MG63 (cell line): ENCODE measurements at regions not wholly inside any gene's neighbourhood (a gene's known extent, or its start where the extent isn't known, plus 50 kb on each side); places are given as distances from the start of the nearest gene placed in this dataset.
A peak's percentile ranks its signal among the peaks of the same experiment; 100 is the strongest.
"Not testable (repeated sequence)": the region's sequence is repeated elsewhere in the genome, so short reads cannot be mapped to it uniquely, and the experiment has no call there.

Experiments
- DNase-seq: peaks from one replicate; pipeline ENCODE4 v3.0.0-alpha.2; 2020
- H3K27me3 ChIP-seq: fragments of 250-450 bp; sonication (Bioruptor Pico); 2 replicates; pipeline ENCODE4 v1.5.1; 2020; ENCODE audit warnings: mild to moderate bottlenecking, moderate library complexity
- H3K36me3 ChIP-seq: fragments of 250-450 bp; sonication (Bioruptor Pico); 2 replicates; pipeline ENCODE4 v1.5.1; 2020; ENCODE audit warnings: mild to moderate bottlenecking, moderate library complexity
- H3K4me3 ChIP-seq: fragments of 250-450 bp; sonication (Bioruptor Pico); 2 replicates; pipeline ENCODE4 v1.5.1; 2020; ENCODE audit warnings: mild to moderate bottlenecking, moderate library complexity
- H3K9me3 ChIP-seq: fragments of 250-450 bp; sonication (Bioruptor Pico); 2 replicates; pipeline ENCODE4 v1.5.1; 2020; ENCODE audit warnings: mild to moderate bottlenecking, moderate library complexity

DNA sequence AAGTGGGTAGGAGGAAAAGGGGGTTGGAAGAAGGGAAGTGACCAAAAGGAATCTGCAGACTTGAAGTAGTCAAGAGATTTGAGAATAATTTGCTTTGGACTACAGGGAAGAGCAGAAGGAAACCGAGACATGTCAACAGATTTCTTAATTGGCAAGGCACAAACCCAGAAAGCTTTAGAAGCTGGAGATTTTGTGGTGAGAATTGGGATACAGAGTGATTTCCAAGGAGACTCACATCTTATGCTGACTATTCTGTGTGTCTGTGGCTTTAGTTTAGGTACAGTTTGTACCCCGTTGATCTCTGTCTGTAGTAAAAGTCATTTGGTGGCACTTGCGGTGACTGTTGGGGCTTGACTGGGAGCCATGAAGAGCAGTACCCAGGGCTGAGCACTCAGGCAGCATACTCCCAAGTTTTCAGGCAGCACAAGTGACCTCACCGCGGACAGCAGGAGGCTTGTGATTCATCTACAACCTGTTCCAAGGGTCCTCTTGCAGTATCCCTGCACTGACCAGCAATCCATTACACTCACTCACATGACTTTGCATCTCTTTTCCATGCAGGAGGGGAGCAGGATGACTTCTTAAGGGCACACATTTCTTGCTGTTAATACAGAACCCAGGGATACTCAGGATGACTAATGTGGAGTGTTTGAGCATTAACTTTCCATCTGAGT lies 97.1 kb upstream of the TNP1 start:
- peak; percentile 63 for DNase-seq
- no peaks in the 10 kb centered on the region for H3K36me3 ChIP-seq
- H3K9me3 ChIP-seq = peaks cover 11% of the 10 kb centered on the region; the same call in 1 of the 2 replicates
- no peaks in the 10 kb centered on the region for H3K27me3 ChIP-seq
- no peak overlapping the region for H3K4me3 ChIP-seq

DNA sequence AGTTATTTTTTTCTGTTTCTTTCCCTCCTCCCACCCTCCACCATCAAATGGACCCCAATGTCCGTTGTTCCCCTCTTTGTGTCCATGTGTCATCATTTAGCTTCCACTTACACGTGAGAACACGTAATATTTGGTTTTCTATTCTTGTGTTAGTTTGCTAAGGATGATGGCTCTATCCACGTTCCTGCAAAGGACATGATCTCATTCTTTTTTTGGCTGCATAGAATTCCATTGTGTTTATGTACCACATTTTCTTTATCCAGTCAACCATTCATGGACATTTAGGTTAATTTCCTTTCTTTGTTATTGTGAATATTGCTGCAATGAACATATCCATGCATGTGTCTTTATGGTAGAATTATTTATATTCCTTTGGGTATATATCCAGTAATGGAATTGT lies 91.3 kb upstream of the TNP1 start:
- H3K4me3 ChIP-seq = no peak overlapping the region
- no peaks in the 10 kb centered on the region for H3K27me3 ChIP-seq
- peaks cover 14% of the 10 kb centered on the region; the same call in 1 of the 2 replicates for H3K9me3 ChIP-seq
- H3K36me3 ChIP-seq = no peaks in the 10 kb centered on the region
- DNase-seq = no peak

DNA sequence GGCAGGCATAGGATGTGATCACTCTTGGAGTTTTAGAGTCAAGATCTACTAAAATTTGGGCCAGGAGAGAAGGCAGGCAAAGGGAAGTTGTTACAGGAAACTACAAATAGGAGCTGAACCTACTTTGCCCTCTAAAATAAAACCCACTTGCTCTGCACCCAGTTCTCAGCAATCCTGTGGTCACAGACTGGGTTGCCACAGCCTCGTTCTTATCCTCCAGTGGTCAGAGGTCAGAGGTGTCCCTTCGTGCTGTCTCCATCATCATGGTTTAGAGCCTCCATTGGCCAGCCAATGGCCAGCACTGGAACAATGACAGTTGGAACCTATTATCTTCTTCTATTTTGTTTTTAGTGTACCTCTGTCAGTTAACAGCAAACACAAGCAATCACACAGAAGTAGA lies 90.7 kb upstream of the TNP1 start:
- no peak overlapping the region for H3K4me3 ChIP-seq
- DNase-seq = no peak
- H3K9me3 ChIP-seq = peaks cover 14% of the 10 kb centered on the region; the same call in 1 of the 2 replicates
- H3K36me3 ChIP-seq = no peaks in the 10 kb centered on the region
- no peaks in the 10 kb centered on the region for H3K27me3 ChIP-seq

DNA sequence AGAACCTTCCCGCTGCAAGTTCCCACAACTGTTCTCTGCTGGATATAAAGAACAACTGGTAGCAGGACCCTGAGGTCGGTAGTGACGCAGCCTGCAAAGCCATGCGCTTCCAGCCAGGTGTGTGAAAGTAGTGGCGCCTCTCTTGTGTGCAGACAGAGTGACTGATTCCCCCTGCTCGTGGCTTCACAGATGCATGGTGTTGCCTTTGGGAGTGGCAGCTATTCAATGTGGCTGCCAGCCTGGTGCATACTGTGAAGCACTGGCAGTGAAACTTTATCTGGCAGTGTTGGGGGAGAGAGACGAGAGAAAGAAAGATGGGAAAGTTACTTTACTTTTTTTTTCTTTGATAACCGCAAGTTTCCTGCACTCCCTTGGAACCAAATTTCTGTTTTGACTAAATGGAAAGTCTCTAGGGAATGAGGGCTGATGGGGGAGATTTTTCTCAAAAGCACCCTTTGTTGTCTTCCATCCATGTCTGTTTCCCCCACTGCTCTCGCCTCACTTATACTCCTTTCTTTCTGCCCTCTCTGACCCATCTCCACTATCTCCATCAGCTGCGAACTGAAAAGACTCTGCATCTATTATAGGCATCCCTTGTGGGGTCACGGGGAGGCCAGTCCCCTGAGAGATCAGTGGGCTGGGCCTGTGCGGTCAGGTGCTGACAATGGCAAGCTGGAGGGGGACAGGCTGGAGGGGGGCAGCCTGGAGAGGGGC lies 90.0 kb upstream of the TNP1 start:
- H3K36me3 ChIP-seq = no peaks in the 10 kb centered on the region
- H3K4me3 ChIP-seq = no peak overlapping the region
- H3K27me3 ChIP-seq = no peaks in the 10 kb centered on the region
- peaks cover 11% of the 10 kb centered on the region; the same call in 1 of the 2 replicates for H3K9me3 ChIP-seq
- no peak for DNase-seq

DNA sequence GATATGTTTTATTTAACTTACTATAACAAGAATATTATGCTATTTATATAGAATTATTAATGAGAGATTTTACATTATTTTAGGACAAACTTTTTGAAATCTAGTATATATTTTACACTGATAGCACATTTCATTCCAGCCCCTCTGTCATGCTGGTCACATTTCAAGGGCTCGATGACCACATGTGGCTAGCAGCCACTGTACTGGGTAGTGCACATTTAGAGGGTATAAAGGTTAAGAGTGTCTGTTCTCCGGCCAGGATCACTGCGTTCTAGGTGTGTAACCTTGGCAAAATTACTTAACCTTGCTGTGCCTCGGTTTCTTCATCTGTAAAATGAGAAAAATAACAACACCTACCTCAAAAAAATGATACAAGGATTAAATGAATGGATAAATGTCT lies 87.2 kb upstream of the TNP1 start:
- no peaks in the 10 kb centered on the region for H3K36me3 ChIP-seq
- no peak overlapping the region for H3K4me3 ChIP-seq
- no peaks in the 10 kb centered on the region for H3K27me3 ChIP-seq
- H3K9me3 ChIP-seq = peaks cover 4% of the 10 kb centered on the region; the same call in 1 of the 2 replicates
- DNase-seq = no peak

DNA sequence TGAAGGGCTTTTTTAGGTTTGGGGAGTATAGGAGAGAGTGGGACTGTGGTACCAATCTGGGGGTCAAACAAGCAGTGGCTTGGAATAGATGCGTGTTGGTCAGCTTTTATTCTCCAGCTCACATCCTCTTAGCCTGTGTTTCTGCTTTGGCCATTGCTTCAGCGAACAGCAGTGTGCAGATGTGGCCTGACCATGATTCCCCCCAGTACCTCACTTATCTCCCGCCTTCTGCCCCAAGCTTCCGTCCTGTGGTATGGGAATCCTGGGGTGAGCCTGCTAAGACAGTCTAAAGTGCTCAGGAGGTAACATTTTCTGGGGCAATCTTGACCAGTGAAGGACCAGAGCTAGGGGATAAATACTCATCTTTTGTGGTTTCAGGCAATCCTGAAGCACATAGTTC lies 84.9 kb upstream of the TNP1 start:
- H3K9me3 ChIP-seq = no peaks in the 10 kb centered on the region
- no peak for DNase-seq

DNA sequence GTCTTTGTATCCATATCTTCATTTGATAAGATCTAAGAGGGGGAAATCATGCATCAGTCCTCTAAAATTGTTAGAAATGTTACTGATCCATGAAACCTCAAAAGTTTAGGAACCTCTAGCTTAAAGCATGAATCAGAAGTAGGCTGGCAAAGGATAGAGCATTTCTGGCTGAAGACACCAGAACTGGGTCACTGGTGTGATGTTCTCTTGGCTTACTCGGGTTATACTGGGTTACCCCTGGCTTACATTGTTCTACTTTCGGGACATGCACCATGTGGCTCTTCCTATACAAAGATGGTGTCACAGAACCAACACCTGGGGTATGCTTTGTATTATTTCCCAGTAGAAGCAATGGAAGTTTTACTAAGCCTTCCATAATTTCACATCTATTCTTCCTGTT lies 83.2 kb upstream of the TNP1 start:
- no peaks in the 10 kb centered on the region for H3K36me3 ChIP-seq
- no peak for DNase-seq
- no peak overlapping the region for H3K4me3 ChIP-seq
- H3K27me3 ChIP-seq = no peaks in the 10 kb centered on the region
- H3K9me3 ChIP-seq = no peaks in the 10 kb centered on the region

More for the DNA sequence above, 84.9 kb upstream of the TNP1 start:
- no peak overlapping the region for H3K4me3 ChIP-seq
- H3K27me3 ChIP-seq = no peaks in the 10 kb centered on the region
- H3K36me3 ChIP-seq = no peaks in the 10 kb centered on the region

DNA sequence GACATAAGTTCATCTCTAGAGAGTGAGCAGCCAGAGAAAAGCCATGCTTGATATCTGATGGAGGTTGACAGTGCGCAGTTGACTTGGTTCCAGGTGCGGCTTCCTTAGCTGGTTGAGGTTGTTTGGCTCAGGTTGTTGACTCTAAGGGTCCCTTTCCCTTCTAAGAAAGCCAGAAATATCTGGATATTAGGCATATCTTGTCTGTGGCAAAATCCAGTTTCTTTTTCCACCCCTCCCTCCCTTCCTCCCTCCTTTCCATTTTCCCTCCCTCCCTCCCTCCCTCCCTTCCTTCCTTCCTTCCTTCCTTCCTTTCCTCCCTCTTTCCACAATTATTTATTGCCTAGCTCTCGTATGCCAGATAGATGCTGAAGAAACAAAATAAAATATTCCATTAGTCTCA lies 82.6 kb upstream of the TNP1 start:
- H3K27me3 ChIP-seq = no peaks in the 10 kb centered on the region
- H3K4me3 ChIP-seq = no peak overlapping the region
- H3K36me3 ChIP-seq = no peaks in the 10 kb centered on the region
- no peaks in the 10 kb centered on the region for H3K9me3 ChIP-seq
- DNase-seq = no peak

DNA sequence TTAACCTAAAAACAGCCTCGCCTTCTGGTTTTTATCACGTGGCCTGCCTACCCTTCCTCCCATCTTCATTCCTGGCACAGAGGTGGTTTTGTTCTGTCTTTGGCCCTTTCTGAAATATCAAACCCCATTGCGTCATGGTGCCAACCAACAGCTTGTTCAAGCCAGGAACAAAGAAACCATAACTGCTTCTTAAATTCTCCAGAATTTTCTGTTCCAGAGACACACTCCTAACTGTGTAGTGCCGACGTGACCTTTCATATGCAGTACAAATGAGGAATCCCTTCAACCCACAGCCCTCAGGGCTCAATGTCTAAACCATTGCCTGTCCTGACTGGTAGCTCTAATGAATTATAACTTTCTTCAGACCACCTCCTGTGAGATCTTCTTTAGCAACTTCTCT lies 82.2 kb upstream of the TNP1 start:
- no peaks in the 10 kb centered on the region for H3K27me3 ChIP-seq
- DNase-seq = no peak
- H3K9me3 ChIP-seq = no peaks in the 10 kb centered on the region
- H3K36me3 ChIP-seq = no peaks in the 10 kb centered on the region
- no peak overlapping the region for H3K4me3 ChIP-seq

DNA sequence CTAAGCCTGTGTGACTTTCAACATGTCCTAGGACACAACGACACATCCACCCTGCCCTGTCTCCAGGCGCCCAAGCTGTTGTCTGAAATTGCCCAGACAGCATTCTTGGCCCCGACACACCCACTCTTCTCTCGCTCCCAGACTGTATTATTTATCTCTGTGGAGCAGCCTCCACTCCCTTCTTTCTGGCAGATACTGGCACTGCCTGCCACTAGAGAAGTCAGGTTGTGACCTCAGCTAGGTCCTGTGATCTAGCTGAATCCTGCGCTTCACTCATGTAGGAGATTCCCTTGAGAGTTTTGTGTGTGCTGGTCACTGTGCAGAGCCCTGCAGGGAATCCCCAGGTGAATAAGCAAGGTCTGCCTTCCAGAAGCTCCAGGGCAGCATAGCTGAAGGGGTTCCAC lies 77.1 kb upstream of the TNP1 start:
- no peak for DNase-seq
- Histone ChIP-seq H3K36me3 (no peaks in the 10 kb centered on the region), H3K9me3 (no peaks in the 10 kb centered on the region), H3K4me3 (no peak overlapping the region), H3K27me3 (no peaks in the 10 kb centered on the region)

DNA sequence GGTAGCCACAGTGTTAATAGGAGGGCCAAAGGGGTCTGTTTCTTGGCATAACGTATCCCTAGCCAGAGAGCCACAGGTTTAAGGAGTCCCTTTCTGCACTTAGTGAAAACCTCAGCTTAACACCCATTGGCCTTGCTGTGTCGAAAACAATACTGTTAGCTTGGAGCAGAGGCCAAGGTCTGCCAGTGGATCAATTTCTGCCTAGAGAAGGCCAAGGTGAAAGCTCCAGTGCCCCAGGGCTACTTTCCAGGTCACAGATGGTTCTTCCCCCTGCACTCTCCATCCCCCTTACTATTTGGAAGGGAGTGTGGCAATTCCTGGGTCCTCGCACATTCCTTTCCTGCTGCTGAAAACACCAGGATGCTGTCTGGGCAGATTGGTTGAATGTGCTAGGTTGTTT lies 74.8 kb upstream of the TNP1 start:
- H3K27me3 ChIP-seq = no peaks in the 10 kb centered on the region
- no peak overlapping the region for H3K4me3 ChIP-seq
- no peaks in the 10 kb centered on the region for H3K9me3 ChIP-seq
- DNase-seq = no peak
- H3K36me3 ChIP-seq = no peaks in the 10 kb centered on the region

DNA sequence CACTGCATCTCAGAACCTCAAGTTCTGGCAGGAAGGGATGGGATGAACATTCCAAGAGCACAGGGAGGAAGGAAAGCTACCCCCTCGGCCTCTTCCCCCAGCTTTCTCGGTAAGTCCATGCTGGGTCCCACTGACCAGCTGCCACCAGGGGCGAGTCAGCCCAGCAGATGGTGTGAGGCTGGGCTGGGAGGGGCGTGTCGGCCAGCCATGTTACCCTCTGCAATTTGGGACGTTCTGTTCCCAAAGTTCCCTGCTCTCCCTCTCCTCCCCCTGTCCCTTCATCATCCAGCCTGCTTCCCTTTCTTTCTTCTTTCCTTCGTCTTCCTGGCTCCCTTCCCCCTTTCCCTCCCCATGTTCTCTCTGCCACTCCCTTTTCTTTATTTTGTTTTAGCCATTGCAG lies 74.3 kb upstream of the TNP1 start:
- Histone ChIP-seq H3K36me3 (no peaks in the 10 kb centered on the region), H3K4me3 (no peak overlapping the region), H3K9me3 (no peaks in the 10 kb centered on the region), H3K27me3 (no peaks in the 10 kb centered on the region)
- DNase-seq = no peak

DNA sequence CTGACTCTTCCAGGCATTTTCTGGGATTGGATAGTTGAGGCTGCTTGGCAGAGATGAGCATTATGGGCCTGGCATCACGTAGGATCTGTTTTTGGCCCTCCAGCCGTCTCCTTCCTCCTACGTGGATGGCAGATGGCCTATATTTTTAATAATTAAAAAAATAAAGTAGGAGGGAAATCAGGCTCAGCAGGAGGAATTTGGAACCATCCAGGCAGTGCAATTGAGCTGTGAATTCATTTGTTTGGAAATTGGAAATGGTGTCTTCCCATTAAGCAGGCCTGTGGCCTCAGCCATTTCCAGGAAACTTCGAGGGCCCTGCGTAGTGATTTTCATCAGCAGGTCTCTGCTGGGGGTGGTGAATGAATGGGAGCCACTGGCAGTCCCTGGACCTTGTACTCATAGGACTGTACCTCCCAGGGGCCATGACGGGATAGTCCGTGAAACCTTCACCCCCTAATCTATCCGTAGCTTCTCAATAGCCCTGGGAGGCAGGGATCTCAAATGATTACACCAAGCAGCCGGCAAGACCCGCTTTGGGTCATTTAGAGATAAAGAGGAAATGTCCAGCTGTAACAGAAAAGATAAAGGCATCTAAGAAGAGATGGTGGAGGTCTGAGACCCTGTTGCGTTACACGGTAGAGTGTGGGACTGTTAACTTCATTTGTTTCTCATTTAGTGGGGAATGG lies 73.1 kb upstream of the TNP1 start:
- no peaks in the 10 kb centered on the region for H3K9me3 ChIP-seq
- no peaks in the 10 kb centered on the region for H3K27me3 ChIP-seq
- no peaks in the 10 kb centered on the region for H3K36me3 ChIP-seq
- H3K4me3 ChIP-seq = no peak overlapping the region
- DNase-seq = no peak

DNA sequence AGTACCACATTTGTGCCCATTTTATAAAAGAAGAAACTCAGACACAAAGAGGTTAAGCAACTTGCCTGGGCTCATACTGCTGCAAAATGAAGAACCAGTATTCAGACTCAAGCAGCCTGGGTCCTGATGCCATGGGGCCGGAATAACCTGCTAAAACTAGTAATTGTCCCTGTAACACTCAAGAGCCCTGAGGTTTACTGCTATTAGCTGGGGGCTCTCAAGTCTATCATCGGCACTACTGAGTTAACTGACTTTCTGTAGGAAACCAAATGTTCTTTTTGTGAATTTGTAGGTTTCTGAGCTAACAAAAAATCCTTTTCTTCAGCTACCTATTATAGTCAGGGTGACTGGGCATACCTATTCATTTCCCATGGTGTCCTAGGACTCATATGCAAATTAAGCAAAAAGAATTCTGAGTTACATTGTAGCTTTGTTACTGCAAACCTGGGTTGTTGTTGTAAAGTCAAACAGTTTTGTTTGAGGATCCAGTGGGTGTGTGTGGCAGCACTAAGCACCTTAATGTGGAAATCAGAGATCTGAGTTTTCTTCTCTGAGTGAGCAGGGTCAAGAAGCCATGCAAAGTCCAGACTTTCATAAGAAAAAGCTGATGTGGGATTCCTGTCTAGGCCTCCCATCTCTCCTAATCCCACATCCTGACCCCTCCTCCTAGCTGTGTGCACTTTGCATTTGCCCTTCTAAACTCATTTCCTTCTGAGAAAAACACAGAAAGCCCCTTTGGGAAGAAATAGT lies 72.4 kb upstream of the TNP1 start:
- Histone ChIP-seq H3K9me3 (no peaks in the 10 kb centered on the region), H3K27me3 (no peaks in the 10 kb centered on the region), H3K36me3 (no peaks in the 10 kb centered on the region), H3K4me3 (no peak overlapping the region)
- DNase-seq = no peak

DNA sequence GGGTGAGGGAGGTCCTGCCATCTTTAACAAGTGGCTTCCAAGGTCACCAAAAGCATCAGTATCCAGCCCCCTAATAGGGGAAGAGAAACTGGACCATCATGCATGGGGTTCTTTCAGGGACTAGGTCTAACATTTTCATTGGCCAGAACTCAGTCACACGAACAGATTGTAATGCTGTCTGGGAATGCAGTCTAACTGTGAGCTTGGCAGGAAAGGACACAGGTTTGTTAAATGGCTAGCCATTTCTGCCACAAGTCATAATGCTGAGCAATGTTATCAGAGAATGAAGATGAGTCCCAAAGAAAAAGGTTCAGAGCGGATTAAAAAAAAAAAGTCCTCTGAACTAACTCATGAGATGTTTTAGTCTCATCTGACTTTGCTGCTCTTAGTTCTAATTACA lies 70.9 kb upstream of the TNP1 start:
- no peak for DNase-seq
- H3K4me3 ChIP-seq = no peak overlapping the region

DNA sequence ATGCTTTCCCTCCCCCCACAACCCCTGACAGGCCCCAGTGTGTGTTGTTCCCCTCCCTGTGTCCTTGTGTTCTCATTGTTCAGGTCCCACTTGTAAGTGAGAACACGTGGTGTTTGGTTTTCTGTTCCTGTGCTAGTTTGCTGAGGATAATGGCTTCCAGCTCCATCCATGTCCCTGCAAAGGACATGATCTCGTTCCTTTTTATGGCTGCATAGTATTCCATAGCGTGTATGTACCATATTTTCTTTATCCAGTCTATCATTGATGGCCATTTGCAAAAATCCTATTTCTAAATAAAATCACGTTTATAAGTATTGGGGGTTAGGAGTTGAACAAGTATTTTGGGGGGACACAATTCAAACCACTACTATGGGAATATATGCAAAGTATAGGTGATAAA lies 69.5 kb upstream of the TNP1 start:
- not testable (repeated sequence) for H3K9me3 ChIP-seq, H3K36me3 ChIP-seq, DNase-seq, H3K27me3 ChIP-seq, H3K4me3 ChIP-seq

More for the DNA sequence above, 70.9 kb upstream of the TNP1 start:
- Histone ChIP-seq H3K36me3 (no peaks in the 10 kb centered on the region), H3K9me3 (no peaks in the 10 kb centered on the region), H3K27me3 (no peaks in the 10 kb centered on the region)

DNA sequence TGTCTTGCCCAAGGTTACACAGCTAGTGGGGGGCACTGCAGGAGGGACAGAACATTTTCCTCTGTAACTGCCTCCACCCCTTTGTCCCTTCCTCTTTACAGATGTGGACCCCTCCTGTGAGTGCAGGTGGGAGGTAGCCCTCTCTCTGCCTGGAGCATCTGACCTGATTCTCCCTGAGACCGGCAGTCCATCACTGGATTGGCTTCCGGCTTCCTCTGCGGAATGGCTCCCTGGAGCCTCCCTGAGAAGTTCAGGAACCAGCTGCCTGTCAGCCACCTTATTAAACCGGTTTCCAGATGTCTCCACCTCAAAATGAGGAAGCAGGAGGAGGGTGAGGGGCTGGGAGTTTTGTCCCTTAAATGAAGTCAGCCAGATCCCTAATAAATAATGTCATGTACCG lies 67.3 kb upstream of the TNP1 start:
- Histone ChIP-seq H3K27me3 (no peaks in the 10 kb centered on the region), H3K9me3 (no peaks in the 10 kb centered on the region), H3K36me3 (no peaks in the 10 kb centered on the region), H3K4me3 (no peak overlapping the region)
- DNase-seq = no peak
